ENCODE measurements at regions not wholly inside any gene's neighbourhood (a gene's known extent, or its start where the extent isn't known, plus 50 kb on each side); places are given as distances from the start of the nearest gene placed in this dataset.
A peak's percentile ranks its signal among the peaks of the same experiment; 100 is the strongest.

DNA sequence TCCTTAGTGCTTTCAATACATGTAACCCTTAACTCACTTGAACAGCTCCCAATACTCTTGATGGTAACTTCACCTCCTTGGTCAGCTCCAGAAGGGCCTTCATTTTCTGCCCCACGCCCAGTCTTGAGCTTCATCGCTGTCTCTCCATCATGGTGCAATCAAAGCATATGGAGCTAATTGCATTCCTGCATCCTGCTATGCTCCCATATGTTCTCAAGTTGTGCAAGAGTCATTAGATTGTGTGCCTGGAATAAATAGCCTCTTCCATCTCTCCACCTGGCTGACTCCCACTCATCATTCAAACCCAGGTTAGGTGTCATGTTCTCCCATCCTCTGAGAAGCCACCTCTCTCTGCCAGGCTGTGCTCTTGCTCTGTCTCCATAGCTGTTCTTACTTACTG, 364.5 kb upstream of the RGPD4 start:
- H3K4me1 Mint-ChIP-seq = no peaks in the 10 kb centered on the region
- no peak overlapping the region for H3K4me3 Mint-ChIP-seq
- peaks cover 3% of the 10 kb centered on the region for H3K27me3 Mint-ChIP-seq (ENCODE audit: low read depth, poor library complexity)
- H3K36me3 Mint-ChIP-seq (ENCODE audit: low read depth) = no peaks in the 10 kb centered on the region
- peaks cover 3% of the 10 kb centered on the region for H3K9me3 Mint-ChIP-seq
- no peak overlapping the region for H3K27ac Mint-ChIP-seq
- TF ChIP-seq, protein P1, sequence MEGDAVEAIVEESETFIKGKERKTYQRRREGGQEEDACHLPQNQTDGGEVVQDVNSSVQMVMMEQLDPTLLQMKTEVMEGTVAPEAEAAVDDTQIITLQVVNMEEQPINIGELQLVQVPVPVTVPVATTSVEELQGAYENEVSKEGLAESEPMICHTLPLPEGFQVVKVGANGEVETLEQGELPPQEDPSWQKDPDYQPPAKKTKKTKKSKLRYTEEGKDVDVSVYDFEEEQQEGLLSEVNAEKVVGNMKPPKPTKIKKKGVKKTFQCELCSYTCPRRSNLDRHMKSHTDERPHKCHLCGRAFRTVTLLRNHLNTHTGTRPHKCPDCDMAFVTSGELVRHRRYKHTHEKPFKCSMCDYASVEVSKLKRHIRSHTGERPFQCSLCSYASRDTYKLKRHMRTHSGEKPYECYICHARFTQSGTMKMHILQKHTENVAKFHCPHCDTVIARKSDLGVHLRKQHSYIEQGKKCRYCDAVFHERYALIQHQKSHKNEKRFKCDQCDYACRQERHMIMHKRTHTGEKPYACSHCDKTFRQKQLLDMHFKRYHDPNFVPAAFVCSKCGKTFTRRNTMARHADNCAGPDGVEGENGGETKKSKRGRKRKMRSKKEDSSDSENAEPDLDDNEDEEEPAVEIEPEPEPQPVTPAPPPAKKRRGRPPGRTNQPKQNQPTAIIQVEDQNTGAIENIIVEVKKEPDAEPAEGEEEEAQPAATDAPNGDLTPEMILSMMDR (IDR thresholded peaks at IDR 0.05) = no peak
- DNase-seq = no peak

DNA sequence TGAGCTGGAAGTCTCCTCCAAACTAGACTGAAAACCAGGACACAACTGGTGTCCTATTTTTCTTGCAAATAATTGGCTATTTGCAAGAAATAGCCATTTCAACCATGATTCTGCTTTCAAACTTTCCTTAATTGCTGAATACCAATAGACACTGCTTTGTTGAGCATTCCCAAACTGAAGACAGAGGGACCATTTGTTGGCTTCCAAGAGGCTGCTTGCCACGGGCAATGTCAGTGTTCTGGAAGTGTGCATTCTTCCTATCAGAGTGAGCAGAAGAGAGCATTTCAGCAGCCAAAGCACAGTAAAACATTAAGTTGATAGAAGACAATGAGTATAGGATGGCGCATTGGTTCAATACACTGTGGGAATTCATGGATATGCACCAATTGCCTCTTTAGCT, 360.5 kb upstream of the RGPD4 start:
- Mint-ChIP-seq H3K9me3 (peaks cover 6% of the 10 kb centered on the region), H3K4me3 (no peak overlapping the region), H3K4me1 (no peaks in the 10 kb centered on the region), H3K36me3 (ENCODE audit: low read depth) (no peaks in the 10 kb centered on the region), H3K27ac (no peak overlapping the region), H3K27me3 (ENCODE audit: low read depth, poor library complexity) (no peaks in the 10 kb centered on the region)
- TF ChIP-seq, protein P1 (IDR thresholded peaks at IDR 0.05) = no peak
- DNase-seq = no peak

DNA sequence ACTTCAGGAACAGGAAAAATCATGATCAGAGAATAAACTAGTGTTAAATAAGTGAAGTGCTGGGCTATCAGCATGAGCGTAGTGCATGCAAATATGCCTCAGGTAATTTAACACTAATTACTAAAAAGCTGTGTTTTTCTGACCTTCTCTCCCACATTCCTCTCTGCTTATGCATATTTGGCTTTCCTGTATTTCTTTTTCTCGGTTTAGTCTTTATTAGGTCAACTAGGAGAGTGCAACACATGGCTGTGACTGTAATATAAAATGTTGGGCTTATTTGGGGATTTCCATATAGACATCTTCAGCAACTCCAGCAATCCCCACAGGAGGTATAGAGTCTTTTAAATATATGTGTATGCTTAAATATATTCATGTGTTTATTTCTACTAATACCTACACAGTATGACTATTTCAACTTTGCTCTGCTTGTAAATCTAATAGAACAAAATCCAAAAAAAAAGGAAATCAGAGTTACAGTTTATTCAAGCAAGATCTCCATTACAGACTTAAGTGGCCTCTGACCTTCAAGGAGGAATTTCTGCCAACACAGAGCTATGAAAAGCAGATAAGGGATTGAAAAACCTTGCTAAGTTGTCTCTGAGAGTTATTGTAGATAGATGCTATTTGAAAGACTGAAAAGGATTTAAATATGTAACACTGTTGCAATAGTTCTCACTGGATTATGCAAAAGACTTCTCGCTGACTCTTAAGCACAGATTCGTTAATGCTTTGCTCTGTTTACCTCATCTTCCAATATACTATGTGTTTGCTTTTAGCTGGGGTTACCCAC, 359.5 kb upstream of the RGPD4 start:
- no peak for DNase-seq
- peaks cover 6% of the 10 kb centered on the region for H3K9me3 Mint-ChIP-seq
- H3K4me1 Mint-ChIP-seq = no peaks in the 10 kb centered on the region
- H3K27ac Mint-ChIP-seq = peak overlapping the region; percentile 14
- TF ChIP-seq, protein P1 (IDR thresholded peaks at IDR 0.05) = no peak
- no peaks in the 10 kb centered on the region for H3K36me3 Mint-ChIP-seq (ENCODE audit: low read depth)
- H3K27me3 Mint-ChIP-seq (ENCODE audit: low read depth, poor library complexity) = no peaks in the 10 kb centered on the region
- no peak overlapping the region for H3K4me3 Mint-ChIP-seq

DNA sequence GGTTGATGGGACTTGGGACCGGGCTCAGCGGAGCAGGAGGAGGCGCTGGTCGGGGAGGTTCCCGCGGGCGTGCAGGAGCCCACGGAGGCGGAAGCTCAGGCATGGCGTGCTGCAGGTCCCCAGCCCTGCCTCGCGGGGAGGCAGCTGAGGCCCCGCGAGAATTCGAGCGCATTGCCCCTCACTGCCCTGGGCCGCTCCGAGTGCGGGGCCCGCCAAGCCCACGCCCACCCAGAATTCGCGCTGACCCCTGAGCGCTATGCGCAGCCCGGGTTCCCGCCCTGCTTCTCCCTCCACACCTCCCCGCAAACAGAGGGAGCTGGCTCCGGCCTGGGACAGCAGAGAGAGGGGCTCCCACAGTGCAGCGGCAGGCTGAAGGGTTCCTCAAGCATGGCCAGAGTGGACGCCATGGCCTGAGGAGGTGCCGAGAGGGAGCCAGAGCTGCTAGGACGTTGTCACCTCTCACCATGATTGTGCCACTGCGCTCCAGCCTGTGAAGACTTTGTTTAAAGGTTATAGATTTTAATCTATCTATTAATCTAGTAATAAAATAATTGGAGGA, 357.2 kb upstream of the RGPD4 start:
- no peak for DNase-seq
- no peak overlapping the region for H3K27ac Mint-ChIP-seq
- H3K27me3 Mint-ChIP-seq (ENCODE audit: low read depth, poor library complexity) = no peaks in the 10 kb centered on the region
- peaks cover 19% of the 10 kb centered on the region for H3K9me3 Mint-ChIP-seq
- H3K4me1 Mint-ChIP-seq = no peaks in the 10 kb centered on the region
- no peaks in the 10 kb centered on the region for H3K36me3 Mint-ChIP-seq (ENCODE audit: low read depth)
- TF ChIP-seq, protein P1 (IDR thresholded peaks at IDR 0.05) = no peak
- H3K4me3 Mint-ChIP-seq = no peak overlapping the region

DNA sequence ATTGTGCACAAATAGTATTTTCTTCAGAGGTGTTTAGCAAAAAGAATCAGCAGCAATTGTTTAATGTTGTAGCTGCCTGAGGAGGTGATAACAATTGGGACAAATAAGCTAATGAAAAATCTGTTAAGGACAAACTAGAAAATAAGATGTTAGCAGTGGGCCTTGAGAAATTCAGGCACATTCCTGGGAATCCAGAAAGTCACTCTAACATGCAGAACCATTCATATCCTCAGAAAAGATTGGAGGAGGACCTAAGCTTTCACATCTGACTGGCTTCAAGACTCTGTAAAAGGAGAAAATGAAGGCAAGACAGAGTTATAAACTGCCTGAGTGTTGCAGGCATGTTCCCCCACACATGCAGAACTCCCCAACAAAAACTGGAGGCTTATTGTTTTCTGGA, 353.5 kb upstream of the RGPD4 start:
- peaks cover 10% of the 10 kb centered on the region for H3K36me3 Mint-ChIP-seq (ENCODE audit: low read depth)
- no peak for DNase-seq
- H3K27me3 Mint-ChIP-seq (ENCODE audit: low read depth, poor library complexity) = peaks cover 2% of the 10 kb centered on the region
- no peaks in the 10 kb centered on the region for H3K4me1 Mint-ChIP-seq
- H3K4me3 Mint-ChIP-seq = no peak overlapping the region
- no peak overlapping the region for H3K27ac Mint-ChIP-seq
- TF ChIP-seq, protein P1 (IDR thresholded peaks at IDR 0.05) = no peak
- H3K9me3 Mint-ChIP-seq = peaks cover 40% of the 10 kb centered on the region

DNA sequence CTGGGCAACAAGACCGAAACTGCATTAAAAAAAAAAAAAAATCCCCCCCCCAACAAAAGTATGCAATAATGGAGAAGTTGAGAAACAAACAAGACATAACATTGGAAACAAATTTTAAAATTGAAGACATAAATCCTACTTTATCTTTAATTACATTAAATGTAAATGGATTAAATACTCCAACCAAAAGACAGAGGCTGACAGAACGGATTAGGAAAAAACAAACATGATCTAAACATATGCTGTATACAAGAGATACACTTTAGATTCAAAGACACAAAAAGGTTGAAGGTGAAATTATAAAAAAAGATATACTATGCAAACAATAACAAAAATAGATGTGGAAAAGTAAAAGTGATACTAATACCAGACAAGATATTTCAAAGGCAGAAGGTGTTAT, 350.8 kb upstream of the RGPD4 start:
- Mint-ChIP-seq H3K9me3 (peaks cover 36% of the 10 kb centered on the region), H3K27ac (no peak overlapping the region), H3K36me3 (ENCODE audit: low read depth) (peaks cover 10% of the 10 kb centered on the region), H3K4me3 (no peak overlapping the region), H3K27me3 (ENCODE audit: low read depth, poor library complexity) (peaks cover 2% of the 10 kb centered on the region), H3K4me1 (no peaks in the 10 kb centered on the region)
- TF ChIP-seq, protein P1 (IDR thresholded peaks at IDR 0.05) = no peak
- no peak for DNase-seq

Measured in nephron progenitor cell (in vitro differentiated cells).